ENCODE measurements at regions not wholly inside any gene's neighbourhood (a gene's known extent, or its start where the extent isn't known, plus 50 kb on each side); places are given as distances from the start of the nearest gene placed in this dataset.
A peak's percentile ranks its signal among the peaks of the same experiment; 100 is the strongest.

- Histone ChIP-seq H3K36me3 (ENCODE audit: insufficient read depth, low read length) (no peaks in the 10 kb centered on the region), H3K27ac (ENCODE audit: low read depth in 1 of 2, low read length in 2 of 2) (no peak overlapping the region), H3K27me3 (ENCODE audit: control insufficient read depth in 1 of 2, insufficient read depth in 2 of 2, low read length in 2 of 2) (no peaks in the 10 kb centered on the region), H3K4me1 (ENCODE audit: insufficient read depth, low read length) (peaks cover 9% of the 10 kb centered on the region), H3K4me3 (ENCODE audit: low read length) (no peak overlapping the region), H3K9me3 (ENCODE audit: control insufficient read depth in 1 of 2, insufficient read depth in 1 of 2, low read length in 2 of 2) (no peaks in the 10 kb centered on the region)
- ATAC-seq (ENCODE audit: poor library complexity) (no peak), DNase-seq (no peak)
- H3K4me3 Mint-ChIP-seq, result no peak overlapping the region
- peaks cover 26% of the 10 kb centered on the region for H3K4me1 Mint-ChIP-seq (ENCODE audit: low read depth)
- no peaks in the 10 kb centered on the region for H3K36me3 Mint-ChIP-seq (ENCODE audit: low read depth)
- intact Hi-C loops (cut with DNase I, micrococcal nuclease), result loop anchor here in 1 of 2 experiments (10.0 kb wide), 1 partner anchor 241 kb away; no protein-coding TSS in a partner anchor
- ChIA-PET POLR2A (interaction anchor here (1.8 kb wide), 1 partner anchor 34 kb away, joined by 14 read pairs; no protein-coding TSS in a partner anchor), CTCF (no interaction called here)
- no peak for TF ChIP-seq CTCF (IDR thresholded peaks at IDR 0.05)
- no peaks in the 10 kb centered on the region for H3K27me3 Mint-ChIP-seq
- H3K27ac Mint-ChIP-seq, result no peak overlapping the region
- H3K9me3 Mint-ChIP-seq, result no peaks in the 10 kb centered on the region
These were observed 122.0 kb upstream of the TMEM170B start for GRCh38 chr6:11415557-11415956.

- ATAC-seq (ENCODE audit: poor library complexity) (peak; percentile 96), DNase-seq (peak in 11 of 14 experiments; percentile 2 to 87 (median 25))
- Mint-ChIP-seq H3K9me3 (no peaks in the 10 kb centered on the region), H3K4me1 (ENCODE audit: low read depth) (peaks cover 26% of the 10 kb centered on the region), H3K36me3 (ENCODE audit: low read depth) (no peaks in the 10 kb centered on the region), H3K4me3 (peak overlapping the region; percentile 43), H3K27me3 (no peaks in the 10 kb centered on the region), H3K27ac (peak overlapping the region; percentile 31)
- H3K27me3 ChIP-seq (ENCODE audit: control insufficient read depth in 1 of 2, insufficient read depth in 2 of 2, low read length in 2 of 2), result no peaks in the 10 kb centered on the region
- H3K36me3 ChIP-seq (ENCODE audit: insufficient read depth, low read length), result no peaks in the 10 kb centered on the region
- no peaks in the 10 kb centered on the region for H3K9me3 ChIP-seq (ENCODE audit: control insufficient read depth in 1 of 2, insufficient read depth in 1 of 2, low read length in 2 of 2)
- peak overlapping the region in 1 of 2 donors; percentile 18 for H3K27ac ChIP-seq (ENCODE audit: low read depth in 1 of 2, low read length in 2 of 2)
- ChIA-PET CTCF (interaction anchor here (1.4 kb wide), 1 partner anchor 8 kb away, joined by 3 read pairs; no protein-coding TSS in a partner anchor), POLR2A (interaction anchor here (0.9 to 2.1 kb wide), 4 partner anchors 32 to 321 kb away, joined by 3 to 14 read pairs (median 4); partner anchors contain the start of gene SMIM13)
- TF ChIP-seq CTCF (IDR thresholded peaks at IDR 0.05), result no peak
- H3K4me3 ChIP-seq (ENCODE audit: low read length), result no peak overlapping the region
- intact Hi-C loops (cut with DNase I, micrococcal nuclease), result loop anchor here in 1 of 2 experiments (10.0 kb wide), 1 partner anchor 240 kb away; no protein-coding TSS in a partner anchor
- peaks cover 9% of the 10 kb centered on the region for H3K4me1 ChIP-seq (ENCODE audit: insufficient read depth, low read length)
These were observed 123.2 kb upstream of the TMEM170B start for GRCh38 chr6:11414176-11414963.

- peaks cover 9% of the 10 kb centered on the region for H3K4me1 ChIP-seq (ENCODE audit: insufficient read depth, low read length)
- CTCF ChIA-PET, result interaction anchor here (1.1 to 1.5 kb wide), 3 partner anchors 7 to 95 kb away, joined by 3 to 4 read pairs (median 3); no protein-coding TSS in a partner anchor
- Mint-ChIP-seq H3K4me1 (ENCODE audit: low read depth) (peaks cover 26% of the 10 kb centered on the region), H3K27me3 (no peaks in the 10 kb centered on the region), H3K27ac (no peak overlapping the region), H3K4me3 (no peak overlapping the region), H3K36me3 (ENCODE audit: low read depth) (no peaks in the 10 kb centered on the region), H3K9me3 (no peaks in the 10 kb centered on the region)
- ATAC-seq (ENCODE audit: poor library complexity) (no peak), DNase-seq (peak in 3 of 14 experiments; percentile 21 to 47 (median 30))
- H3K4me3 ChIP-seq (ENCODE audit: low read length), result no peak overlapping the region
- POLR2A ChIA-PET, result interaction anchor here (0.7 to 2.1 kb wide), 3 partner anchors 31 to 320 kb away, joined by 3 to 4 read pairs (median 3); partner anchors contain the start of gene SMIM13
- H3K36me3 ChIP-seq (ENCODE audit: insufficient read depth, low read length), result no peaks in the 10 kb centered on the region
- no peaks in the 10 kb centered on the region for H3K27me3 ChIP-seq (ENCODE audit: control insufficient read depth in 1 of 2, insufficient read depth in 2 of 2, low read length in 2 of 2)
- no peaks in the 10 kb centered on the region for H3K9me3 ChIP-seq (ENCODE audit: control insufficient read depth in 1 of 2, insufficient read depth in 1 of 2, low read length in 2 of 2)
- TF ChIP-seq CTCF (IDR thresholded peaks at IDR 0.05), result no peak
- intact Hi-C loops (cut with DNase I, micrococcal nuclease), result loop anchor here in 1 of 2 experiments (10.0 kb wide), 1 partner anchor 239 kb away; no protein-coding TSS in a partner anchor
- H3K27ac ChIP-seq (ENCODE audit: low read depth in 1 of 2, low read length in 2 of 2), result no peak overlapping the region
These were observed 123.8 kb upstream of the TMEM170B start for GRCh38 chr6:11413728-11414127.
